ENCODE measurements at regions not wholly inside any gene's neighbourhood (a gene's known extent, or its start where the extent isn't known, plus 50 kb on each side); places are given as distances from the start of the nearest gene placed in this dataset.

DNA sequence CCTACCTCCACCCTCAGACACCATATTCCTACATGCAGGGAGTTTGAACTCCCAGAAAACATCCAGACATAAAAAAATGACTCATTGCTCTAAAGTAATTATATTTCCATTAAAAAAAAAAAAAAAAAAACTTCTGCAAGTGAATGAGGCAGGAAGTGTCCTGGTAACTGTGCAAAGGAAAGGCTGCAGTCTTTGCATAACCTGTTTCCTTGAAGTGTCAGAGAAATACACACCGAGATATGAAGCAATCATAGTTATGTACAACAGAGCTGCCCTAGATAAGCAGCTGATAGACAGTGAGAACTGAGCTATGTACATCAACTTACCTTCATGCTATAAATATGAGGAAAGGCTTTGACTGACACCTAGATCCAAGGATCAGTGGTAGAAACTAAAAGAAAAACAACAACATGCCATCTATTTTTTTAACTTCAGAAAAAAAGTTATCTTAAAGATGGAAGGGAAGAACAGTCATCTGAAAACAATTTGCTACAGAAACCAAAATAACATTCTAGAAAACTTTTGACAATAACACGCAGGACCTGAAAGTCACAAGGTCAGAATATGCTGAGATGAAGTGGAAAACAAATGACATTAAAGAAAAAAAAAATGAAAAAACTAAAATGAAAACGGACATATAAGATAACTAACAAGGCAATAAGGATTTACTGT is 263.2 kb downstream of the SEC23A start:
- TF ChIP-seq ZNF768 (tag by site-specific recombination; IDR thresholded peaks at IDR 0.05) (no peak), ZNF292 (tag by site-specific recombination; IDR thresholded peaks at IDR 0.05; ENCODE audit: borderline replicate concordance, low read depth) (no peak), SP2 (tag by site-specific recombination; IDR thresholded peaks at IDR 0.05) (no peak), ZNF837 (tag by site-specific recombination; IDR thresholded peaks at IDR 0.05) (no peak), ZNF777 (tag by site-specific recombination; IDR thresholded peaks at IDR 0.05; ENCODE audit: borderline replicate concordance) (no peak), ZNF394 (tag by site-specific recombination; IDR thresholded peaks at IDR 0.05; ENCODE audit: borderline replicate concordance) (no peak), YY1 (tag by site-specific recombination; IDR thresholded peaks at IDR 0.05) (no peak)
- TF ChIP-seq, protein P1, sequence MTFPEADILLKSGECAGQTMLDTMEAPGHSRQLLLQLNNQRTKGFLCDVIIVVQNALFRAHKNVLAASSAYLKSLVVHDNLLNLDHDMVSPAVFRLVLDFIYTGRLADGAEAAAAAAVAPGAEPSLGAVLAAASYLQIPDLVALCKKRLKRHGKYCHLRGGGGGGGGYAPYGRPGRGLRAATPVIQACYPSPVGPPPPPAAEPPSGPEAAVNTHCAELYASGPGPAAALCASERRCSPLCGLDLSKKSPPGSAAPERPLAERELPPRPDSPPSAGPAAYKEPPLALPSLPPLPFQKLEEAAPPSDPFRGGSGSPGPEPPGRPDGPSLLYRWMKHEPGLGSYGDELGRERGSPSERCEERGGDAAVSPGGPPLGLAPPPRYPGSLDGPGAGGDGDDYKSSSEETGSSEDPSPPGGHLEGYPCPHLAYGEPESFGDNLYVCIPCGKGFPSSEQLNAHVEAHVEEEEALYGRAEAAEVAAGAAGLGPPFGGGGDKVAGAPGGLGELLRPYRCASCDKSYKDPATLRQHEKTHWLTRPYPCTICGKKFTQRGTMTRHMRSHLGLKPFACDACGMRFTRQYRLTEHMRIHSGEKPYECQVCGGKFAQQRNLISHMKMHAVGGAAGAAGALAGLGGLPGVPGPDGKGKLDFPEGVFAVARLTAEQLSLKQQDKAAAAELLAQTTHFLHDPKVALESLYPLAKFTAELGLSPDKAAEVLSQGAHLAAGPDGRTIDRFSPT (tag by site-specific recombination; IDR thresholded peaks at IDR 0.05) = no peak
- TF ChIP-seq, protein P2, sequence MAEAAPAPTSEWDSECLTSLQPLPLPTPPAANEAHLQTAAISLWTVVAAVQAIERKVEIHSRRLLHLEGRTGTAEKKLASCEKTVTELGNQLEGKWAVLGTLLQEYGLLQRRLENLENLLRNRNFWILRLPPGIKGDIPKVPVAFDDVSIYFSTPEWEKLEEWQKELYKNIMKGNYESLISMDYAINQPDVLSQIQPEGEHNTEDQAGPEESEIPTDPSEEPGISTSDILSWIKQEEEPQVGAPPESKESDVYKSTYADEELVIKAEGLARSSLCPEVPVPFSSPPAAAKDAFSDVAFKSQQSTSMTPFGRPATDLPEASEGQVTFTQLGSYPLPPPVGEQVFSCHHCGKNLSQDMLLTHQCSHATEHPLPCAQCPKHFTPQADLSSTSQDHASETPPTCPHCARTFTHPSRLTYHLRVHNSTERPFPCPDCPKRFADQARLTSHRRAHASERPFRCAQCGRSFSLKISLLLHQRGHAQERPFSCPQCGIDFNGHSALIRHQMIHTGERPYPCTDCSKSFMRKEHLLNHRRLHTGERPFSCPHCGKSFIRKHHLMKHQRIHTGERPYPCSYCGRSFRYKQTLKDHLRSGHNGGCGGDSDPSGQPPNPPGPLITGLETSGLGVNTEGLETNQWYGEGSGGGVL (tag by site-specific recombination; IDR thresholded peaks at IDR 0.05) = no peak
- ChIA-PET CTCF (no interaction called here), POLR2A (no interaction called here)
- Histone ChIP-seq H3K36me3 (ENCODE audit: control insufficient read depth in 2 of 2, insufficient read depth in 1 of 2, low read length in 2 of 2) (no peaks in the 10 kb centered on the region), H3K27ac (ENCODE audit: extremely low read depth, low read depth, low read length) (no peak overlapping the region), H3K4me1 (ENCODE audit: control insufficient read depth, insufficient read depth, low read length) (no peaks in the 10 kb centered on the region), H3K4me3 (ENCODE audit: low read depth, low read length) (no peak overlapping the region), H3K9me3 (ENCODE audit: control insufficient read depth, insufficient read depth, low read depth, low read length) (no peaks in the 10 kb centered on the region)

DNA sequence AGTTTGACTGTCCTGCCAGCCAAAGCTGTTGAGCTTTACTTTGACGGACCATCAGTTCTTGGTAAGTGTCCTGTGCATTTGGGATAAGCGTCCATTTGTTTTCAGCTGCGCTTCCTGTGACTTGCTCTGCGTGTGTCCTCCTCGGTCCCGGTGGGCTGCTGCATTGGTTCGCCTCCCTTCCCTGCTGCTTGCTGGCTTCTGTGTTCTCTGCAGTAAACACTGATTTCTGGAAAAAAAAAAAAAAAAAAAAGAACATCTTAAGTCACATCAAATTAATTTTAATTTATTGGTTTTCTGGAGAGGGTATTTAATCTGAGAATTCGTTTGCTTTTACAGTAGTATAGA is 264.1 kb downstream of the SEC23A start:
- no peak for TF ChIP-seq ZNF785 (tag by site-specific recombination; IDR thresholded peaks at IDR 0.05)
- no peak for TF ChIP-seq BCL11A (tag by site-specific recombination; IDR thresholded peaks at IDR 0.05; ENCODE audit: low read depth)
- no peak for TF ChIP-seq ZNF837 (tag by site-specific recombination; IDR thresholded peaks at IDR 0.05)
- TF ChIP-seq, protein P3, sequence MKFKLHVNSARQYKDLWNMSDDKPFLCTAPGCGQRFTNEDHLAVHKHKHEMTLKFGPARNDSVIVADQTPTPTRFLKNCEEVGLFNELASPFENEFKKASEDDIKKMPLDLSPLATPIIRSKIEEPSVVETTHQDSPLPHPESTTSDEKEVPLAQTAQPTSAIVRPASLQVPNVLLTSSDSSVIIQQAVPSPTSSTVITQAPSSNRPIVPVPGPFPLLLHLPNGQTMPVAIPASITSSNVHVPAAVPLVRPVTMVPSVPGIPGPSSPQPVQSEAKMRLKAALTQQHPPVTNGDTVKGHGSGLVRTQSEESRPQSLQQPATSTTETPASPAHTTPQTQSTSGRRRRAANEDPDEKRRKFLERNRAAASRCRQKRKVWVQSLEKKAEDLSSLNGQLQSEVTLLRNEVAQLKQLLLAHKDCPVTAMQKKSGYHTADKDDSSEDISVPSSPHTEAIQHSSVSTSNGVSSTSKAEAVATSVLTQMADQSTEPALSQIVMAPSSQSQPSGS (tag by site-specific recombination; IDR thresholded peaks at IDR 0.05; ENCODE audit: low read depth) = no peak
- no peak for TF ChIP-seq ZFP41 (tag by site-specific recombination; IDR thresholded peaks at IDR 0.05; ENCODE audit: borderline replicate concordance)
- no peak for TF ChIP-seq SP2 (tag by site-specific recombination; IDR thresholded peaks at IDR 0.05)
- no peak for TF ChIP-seq ZNF169 (tag by site-specific recombination; IDR thresholded peaks at IDR 0.05)
- TF ChIP-seq ZNF560 (tag by site-specific recombination; IDR thresholded peaks at IDR 0.05; ENCODE audit: borderline replicate concordance) = no peak
- no peaks in the 10 kb centered on the region for H3K9me3 ChIP-seq (ENCODE audit: control insufficient read depth, insufficient read depth, low read depth, low read length)
- no peaks in the 10 kb centered on the region for H3K4me1 ChIP-seq (ENCODE audit: control insufficient read depth, insufficient read depth, low read length)
- ChIA-PET CTCF (no interaction called here), POLR2A (no interaction called here)
- H3K27ac ChIP-seq (ENCODE audit: extremely low read depth, low read depth, low read length) = no peak overlapping the region
- no peak overlapping the region for H3K4me3 ChIP-seq (ENCODE audit: low read depth, low read length)
- no peaks in the 10 kb centered on the region for H3K36me3 ChIP-seq (ENCODE audit: control insufficient read depth in 2 of 2, insufficient read depth in 1 of 2, low read length in 2 of 2)

Measured in HEK293 (cell line).